ENCODE measurements at regions not wholly inside any gene's neighbourhood (a gene's known extent, or its start where the extent isn't known, plus 50 kb on each side); places are given as distances from the start of the nearest gene placed in this dataset.

DNA sequence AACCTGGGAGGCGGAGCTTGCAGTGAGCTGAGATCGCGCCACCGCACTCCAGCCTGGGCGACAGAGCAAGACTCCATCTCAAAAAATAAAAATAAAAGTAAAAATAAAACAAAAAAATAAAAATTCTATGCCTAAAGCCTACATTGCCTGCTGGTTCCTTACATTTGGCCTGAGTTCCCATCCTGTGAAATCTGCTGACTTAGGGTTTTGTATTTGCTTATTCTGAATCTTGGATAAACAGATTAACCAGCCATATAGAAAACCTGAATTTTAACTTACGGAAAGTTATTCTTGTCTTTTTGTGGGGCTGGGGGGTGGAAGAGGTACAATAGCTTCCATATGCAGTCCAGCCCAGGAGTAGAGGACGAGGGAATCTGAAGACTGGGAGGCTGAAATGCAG, 73.7 kb upstream of the UMPS start:
- DNase-seq (ENCODE audit: low read depth) = no peak
- TF ChIP-seq, protein P1, sequence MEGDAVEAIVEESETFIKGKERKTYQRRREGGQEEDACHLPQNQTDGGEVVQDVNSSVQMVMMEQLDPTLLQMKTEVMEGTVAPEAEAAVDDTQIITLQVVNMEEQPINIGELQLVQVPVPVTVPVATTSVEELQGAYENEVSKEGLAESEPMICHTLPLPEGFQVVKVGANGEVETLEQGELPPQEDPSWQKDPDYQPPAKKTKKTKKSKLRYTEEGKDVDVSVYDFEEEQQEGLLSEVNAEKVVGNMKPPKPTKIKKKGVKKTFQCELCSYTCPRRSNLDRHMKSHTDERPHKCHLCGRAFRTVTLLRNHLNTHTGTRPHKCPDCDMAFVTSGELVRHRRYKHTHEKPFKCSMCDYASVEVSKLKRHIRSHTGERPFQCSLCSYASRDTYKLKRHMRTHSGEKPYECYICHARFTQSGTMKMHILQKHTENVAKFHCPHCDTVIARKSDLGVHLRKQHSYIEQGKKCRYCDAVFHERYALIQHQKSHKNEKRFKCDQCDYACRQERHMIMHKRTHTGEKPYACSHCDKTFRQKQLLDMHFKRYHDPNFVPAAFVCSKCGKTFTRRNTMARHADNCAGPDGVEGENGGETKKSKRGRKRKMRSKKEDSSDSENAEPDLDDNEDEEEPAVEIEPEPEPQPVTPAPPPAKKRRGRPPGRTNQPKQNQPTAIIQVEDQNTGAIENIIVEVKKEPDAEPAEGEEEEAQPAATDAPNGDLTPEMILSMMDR (IDR thresholded peaks at IDR 0.05; ENCODE audit: insufficient read depth, low read depth, low read length) = no peak
- no peak overlapping the region for H3K4me3 ChIP-seq (ENCODE audit: low read depth, low read length)

DNA sequence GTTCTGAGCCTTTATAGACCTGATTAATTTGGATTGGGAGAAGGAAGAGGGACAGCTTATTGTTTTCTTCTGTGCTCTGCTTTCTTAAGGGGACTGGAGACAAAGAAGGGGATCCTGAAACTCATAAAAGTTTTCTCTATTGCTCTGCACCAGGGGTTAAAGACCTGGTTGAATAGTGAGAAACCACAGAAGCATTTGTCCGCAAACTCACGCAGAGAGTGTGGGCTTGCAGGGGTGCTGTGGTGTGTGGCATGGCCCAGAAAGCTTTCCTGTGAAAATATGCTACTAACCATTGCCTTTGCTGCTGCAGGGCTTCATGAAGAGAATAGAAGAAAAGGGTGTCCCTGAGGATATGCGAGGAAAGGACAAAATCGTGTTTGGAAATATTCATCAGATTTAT, 73.1 kb upstream of the UMPS start:
- H3K4me3 ChIP-seq (ENCODE audit: low read depth, low read length) = no peak overlapping the region
- TF ChIP-seq, protein P1 (IDR thresholded peaks at IDR 0.05; ENCODE audit: insufficient read depth, low read depth, low read length) = no peak
- DNase-seq (ENCODE audit: low read depth) = no peak

DNA sequence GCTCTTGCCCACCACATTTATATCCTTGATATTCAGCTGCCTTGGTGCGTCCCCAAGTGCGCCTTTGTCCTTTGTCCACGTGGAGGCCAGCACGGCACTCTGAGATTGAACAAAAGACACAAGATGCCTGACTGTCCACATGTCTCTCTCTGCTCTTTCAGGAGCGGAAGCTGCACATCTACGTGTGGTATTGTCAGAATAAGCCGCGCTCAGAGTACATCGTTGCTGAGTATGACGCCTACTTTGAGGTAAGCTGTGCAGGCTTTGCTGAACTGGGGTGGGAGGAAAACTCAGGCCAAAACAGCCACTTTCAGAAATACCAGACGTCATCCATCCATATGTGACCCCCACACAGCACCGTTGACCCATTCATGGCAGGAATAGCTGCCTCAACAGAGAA, 72.0 kb upstream of the UMPS start:
- TF ChIP-seq, protein P1 (IDR thresholded peaks at IDR 0.05; ENCODE audit: insufficient read depth, low read depth, low read length) = no peak
- no peak for DNase-seq (ENCODE audit: low read depth)
- no peak overlapping the region for H3K4me3 ChIP-seq (ENCODE audit: low read depth, low read length)

DNA sequence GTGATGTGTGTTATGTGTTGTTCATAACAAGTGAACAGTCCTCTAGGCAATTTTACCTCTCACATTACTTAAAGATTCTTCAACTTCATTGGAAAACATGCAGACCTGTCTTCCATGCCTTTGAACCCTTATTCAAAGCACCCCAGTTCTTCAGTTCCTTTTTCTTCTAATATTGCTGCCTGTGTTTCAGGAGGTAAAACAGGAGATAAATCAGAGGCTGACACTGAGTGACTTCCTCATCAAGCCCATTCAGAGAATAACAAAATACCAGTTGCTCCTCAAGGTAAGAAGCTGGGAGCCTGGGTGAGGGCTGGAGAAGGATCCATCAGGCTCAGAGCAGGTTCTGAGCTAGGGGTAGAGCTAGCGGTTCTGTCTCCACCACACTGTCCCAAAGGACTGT, 71.1 kb upstream of the UMPS start:
- H3K4me3 ChIP-seq (ENCODE audit: low read depth, low read length) = no peak overlapping the region

DNA sequence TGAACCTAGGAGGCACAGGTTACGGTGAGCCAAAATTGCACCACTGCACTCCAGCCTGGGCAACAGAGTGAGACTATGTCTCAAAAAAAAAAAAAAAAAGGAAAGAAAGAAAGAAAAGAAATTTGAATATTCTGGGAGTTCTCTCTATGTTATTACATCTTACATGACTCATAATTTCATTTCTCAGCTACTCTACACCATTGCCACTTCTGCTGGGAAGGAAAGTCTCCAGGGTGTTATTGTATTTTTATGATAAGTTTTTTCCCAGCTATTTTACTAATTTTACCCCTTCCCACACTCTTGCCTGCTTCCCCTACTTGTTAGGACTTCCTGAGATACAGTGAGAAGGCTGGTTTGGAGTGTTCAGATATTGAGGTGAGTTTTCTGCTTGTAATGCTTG, 69.7 kb upstream of the UMPS start:
- H3K4me3 ChIP-seq (ENCODE audit: low read depth, low read length) = no peak overlapping the region
- TF ChIP-seq, protein P1 (IDR thresholded peaks at IDR 0.05; ENCODE audit: insufficient read depth, low read depth, low read length) = no peak
- DNase-seq (ENCODE audit: low read depth) = no peak

More for the DNA sequence above, 71.1 kb upstream of the UMPS start:
- TF ChIP-seq, protein P1 (IDR thresholded peaks at IDR 0.05; ENCODE audit: insufficient read depth, low read depth, low read length) = no peak
- DNase-seq (ENCODE audit: low read depth) = no peak

DNA sequence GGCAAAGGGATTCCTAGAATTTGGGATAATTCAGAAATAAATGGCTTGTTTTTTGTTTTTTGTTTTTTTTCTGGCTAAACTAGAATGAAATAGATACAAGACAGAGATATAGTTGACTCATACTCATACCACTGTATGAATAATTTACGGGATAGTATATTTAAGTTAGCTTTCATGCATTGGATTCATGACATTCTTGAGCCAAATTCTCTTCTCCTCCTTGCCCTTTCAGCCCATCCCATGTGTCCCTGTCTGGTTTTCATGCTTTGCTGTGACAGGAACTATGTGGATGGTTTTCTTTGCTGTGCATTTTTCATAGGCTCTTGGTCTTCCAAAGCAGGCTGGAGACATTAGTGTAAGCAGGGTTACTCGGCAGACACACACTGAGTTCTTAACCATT, 66.6 kb upstream of the UMPS start:
- DNase-seq (ENCODE audit: low read depth) = peak; percentile 10
- TF ChIP-seq, protein P1 (IDR thresholded peaks at IDR 0.05; ENCODE audit: insufficient read depth, low read depth, low read length) = no peak
- H3K4me3 ChIP-seq (ENCODE audit: low read depth, low read length) = no peak overlapping the region

DNA sequence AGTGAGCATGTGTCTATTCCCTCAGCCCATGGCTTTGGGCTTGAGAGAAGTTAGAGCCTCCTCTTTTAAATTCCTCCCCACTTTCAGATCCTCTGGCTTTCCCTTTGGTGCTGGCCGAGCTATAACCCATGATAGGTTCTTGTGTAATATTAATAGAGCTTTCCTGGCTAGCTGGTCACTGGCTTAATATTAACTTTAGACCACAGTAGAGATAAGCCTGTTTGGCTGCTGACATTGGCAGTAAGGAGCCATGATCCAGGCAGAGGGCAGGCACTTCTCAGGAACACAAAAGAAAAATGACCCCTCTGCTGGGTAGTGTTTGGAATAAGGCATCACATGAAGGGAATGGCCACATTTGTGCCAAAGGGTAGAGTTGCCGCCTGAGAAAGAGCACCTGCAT, 65.4 kb upstream of the UMPS start:
- DNase-seq (ENCODE audit: low read depth) = no peak

More for the DNA sequence above, 65.4 kb upstream of the UMPS start:
- TF ChIP-seq, protein P1 (IDR thresholded peaks at IDR 0.05; ENCODE audit: insufficient read depth, low read depth, low read length) = no peak
- H3K4me3 ChIP-seq (ENCODE audit: low read depth, low read length) = no peak overlapping the region
